Stimulated activated CD8-positive, alpha-beta memory T cell treated with anti-CD3 and anti-CD28 coated beads, Interleukin-2, amount 100 ng/mL, for 1 hour (primary cell): ENCODE measurements at regions not wholly inside any gene's neighbourhood (a gene's known extent, or its start where the extent isn't known, plus 50 kb on each side); places are given as distances from the start of the nearest gene placed in this dataset.

Source experiments
- DNase-seq, 2 donors: peaks; one replicate each; pipeline ENCODE4 v3.0.0-alpha.2; 2020; ENCODE audit warnings: low read depth in 2 of 2

- DNase-seq: no peak
Measured at GRCh38 chr10:4265964-4266363, 481.0 kb upstream of the KLF6 start.

- no peak for DNase-seq
Measured at GRCh38 chr10:4264209-4264865, 479.3 kb upstream of the KLF6 start.

DNA sequence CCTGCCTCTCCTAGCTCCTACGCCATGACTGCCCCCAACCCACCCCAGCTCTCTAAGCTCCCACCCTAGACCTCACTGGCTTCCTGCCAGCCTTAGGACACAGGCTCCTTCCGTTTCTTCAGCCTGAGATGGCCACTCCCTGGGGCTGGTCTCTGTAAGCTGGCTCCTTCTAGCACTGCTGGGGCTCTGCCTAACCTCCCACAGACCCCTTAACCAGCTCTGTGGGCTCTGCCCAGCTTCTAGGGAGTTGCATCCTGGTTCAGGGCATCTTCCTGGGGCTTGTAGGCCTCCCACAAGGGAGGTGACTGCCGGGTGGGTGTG, 478.6 kb upstream of the KLF6 start:
- no peak for DNase-seq

GRCh38 chr10:4262870-4263600, 478.0 kb upstream of the KLF6 start:
- no peak for DNase-seq

- DNase-seq: no peak
Measured at GRCh38 chr10:4262449-4262848, 477.4 kb upstream of the KLF6 start.

DNA sequence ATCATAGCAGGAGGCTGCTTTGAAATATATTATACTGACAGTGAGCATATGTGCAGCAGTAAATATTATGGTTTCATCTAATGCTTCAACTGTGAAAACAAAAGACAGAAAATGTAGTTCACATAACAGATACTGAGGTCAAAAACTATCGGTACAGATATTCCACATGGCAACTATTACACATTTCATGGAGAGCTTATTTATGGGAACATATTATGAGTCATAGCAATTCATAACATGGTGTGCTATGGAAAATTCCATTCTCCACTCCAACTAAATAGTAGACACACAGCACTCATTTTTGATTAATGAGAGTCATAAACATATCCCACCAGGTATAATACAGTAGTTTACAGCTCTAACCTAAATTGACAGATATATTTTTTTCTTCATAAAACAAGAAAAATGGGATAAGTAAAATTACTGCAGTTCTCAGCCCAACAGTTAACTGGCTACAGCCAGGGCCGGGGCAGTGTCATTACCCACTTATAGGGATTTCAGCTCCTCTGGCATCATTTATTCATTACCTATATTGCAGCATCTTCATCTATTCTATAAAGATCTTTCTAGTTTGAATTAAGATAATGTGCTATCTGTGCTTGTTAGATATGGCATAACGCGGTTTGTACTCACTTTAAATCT, 475.6 kb upstream of the KLF6 start:
- no peak for DNase-seq

DNA sequence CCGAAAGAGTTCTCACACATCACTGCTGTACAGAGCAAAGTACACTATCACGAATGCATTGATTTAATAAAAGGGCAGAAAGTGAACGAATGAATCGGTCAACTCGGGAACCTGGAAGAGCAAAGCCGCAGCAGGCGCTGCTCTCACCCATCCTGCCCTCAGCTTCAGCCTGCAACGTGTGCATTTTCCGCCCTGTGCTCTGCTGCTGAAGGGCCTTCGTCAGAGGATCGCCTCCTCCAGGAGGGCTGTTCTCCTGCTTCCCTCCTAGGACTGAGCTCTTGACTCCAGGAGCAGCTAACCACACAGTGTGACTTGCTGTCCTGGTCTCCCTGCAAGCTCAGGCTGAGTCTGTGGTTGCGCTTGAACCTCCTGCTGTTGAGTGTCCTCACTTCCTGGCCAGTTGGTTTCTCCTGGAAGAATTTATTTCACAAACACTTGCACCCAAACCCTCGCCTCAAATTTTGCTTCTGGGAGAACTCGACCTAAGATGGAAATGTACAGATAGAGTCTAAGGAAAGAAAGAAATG, 473.0 kb upstream of the KLF6 start:
- no peak for DNase-seq

DNA sequence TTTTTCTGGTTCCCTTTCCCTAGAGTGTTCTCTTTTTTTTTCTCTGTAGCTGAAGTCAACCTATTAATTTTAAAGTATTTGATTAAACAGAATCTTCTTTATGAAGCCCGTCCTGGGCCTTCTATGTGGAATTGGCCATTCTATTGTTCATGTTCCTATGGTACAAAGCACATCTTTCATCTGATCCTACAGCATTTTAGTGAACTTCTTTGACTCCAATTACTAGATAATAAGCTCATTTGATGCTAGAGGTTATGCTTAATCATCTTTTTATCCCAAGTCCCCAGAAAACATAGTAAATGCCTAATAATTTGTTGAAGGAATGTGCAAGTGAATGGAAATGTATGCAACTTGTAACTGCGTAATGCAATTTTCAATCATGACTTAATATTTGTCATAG, 472.0 kb upstream of the KLF6 start:
- no peak for DNase-seq

- DNase-seq: no peak
Measured at GRCh38 chr10:4255751-4256150, 470.7 kb upstream of the KLF6 start.

DNA sequence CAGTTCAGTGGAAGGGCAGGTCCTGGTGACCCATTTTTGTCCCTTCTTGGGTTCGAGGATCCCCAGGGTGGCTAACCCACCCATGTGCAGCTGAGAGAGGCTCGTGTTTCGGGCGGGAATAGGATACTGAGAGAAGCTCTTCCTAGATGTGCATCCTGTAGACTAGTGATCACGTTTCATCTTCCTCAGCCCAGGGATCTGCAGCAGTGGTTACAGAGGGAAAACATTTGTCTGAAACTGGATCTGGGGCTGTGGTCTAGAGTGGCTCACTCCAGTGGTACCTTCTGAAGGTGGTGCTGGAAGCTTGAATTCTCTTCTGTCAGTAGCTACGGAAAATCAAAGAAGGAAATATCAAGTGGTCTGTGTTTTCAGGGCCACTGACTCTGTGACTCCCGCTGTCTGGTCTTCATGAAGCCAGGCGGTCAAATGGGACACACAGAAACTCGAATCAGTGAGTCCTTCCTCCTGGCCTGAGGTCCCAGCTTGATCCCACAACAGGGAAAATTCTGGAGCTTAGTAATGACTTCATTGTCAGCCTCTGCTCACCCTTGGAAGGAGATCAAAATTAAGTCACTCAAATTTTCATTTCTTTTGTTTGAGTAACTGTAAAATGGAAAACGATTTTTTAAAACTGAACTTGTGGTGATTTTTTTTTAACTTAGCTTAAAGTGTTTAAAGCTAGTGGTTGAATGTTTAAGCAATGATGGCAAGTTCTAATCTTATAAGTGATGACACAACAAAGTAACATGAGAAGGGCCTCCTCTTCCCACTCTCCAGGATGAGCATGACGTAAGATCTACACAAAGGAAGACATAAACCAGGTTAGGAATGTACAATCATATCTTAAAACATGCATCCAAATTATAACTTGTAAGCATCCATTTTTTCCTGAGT, 469.3 kb upstream of the KLF6 start:
- no peak for DNase-seq

DNA sequence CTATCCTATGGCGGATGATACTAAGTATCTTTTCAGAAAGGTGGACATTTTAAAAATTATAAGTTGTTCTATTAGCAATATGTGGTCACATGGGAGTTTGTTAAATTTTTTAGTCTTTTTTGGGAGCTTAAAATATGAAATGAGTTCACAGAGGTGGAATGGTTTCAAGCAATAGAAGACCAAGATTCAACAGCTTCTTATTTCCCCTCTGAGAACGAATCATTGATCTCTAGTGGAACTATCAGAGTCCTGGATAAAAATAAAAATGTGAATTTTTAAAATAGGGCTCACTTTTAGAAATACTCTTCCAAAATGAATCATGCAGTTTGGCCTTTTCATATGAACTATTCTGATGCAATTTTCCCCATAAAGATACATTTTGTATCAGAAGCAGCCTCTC, 467.7 kb upstream of the KLF6 start:
- no peak for DNase-seq

DNA sequence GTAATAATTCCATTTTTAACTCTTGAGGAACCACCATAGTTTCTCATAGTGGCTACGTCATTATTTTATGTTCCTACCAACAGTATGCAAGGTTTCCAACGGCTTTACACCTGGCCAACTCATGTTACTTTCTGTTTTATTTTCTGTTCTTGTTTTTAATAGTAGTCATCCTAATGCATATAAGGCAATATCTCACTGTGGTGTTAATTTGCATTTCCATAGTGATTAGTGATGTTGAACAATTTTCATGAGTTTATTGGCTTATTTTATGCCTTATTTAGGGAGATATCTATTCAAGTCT, 465.5 kb upstream of the KLF6 start:
- no peak for DNase-seq

GRCh38 chr10:4249841-4250586, 465.0 kb upstream of the KLF6 start:
- DNase-seq: no peak

DNA sequence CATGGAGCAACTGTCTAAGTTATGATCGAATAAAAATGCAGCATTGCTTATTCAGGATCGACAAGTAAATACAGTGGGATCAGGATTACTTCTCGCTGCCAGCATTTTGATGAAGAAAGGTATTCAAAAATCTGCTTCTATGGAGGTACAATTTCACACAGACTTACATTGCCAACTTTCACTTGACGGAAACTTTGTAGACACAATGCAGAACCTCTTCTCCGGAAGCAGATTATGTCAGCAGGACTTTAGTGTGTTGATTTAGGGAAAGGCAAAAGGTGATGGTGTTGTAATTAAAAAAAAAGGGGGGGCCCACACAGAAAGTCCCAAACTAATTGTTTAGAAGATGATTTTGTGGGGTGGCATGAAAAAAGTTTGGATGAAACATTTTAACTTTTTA, 462.4 kb upstream of the KLF6 start:
- DNase-seq: no peak

- DNase-seq: no peak
Measured at GRCh38 chr10:4246881-4247358, 461.9 kb upstream of the KLF6 start.

GRCh38 chr10:4243651-4244050, 458.6 kb upstream of the KLF6 start:
- no peak for DNase-seq

GRCh38 chr10:4243169-4243568, 458.2 kb upstream of the KLF6 start:
- no peak for DNase-seq

- no peak for DNase-seq
Measured at GRCh38 chr10:4242561-4243035, 457.6 kb upstream of the KLF6 start.

DNA sequence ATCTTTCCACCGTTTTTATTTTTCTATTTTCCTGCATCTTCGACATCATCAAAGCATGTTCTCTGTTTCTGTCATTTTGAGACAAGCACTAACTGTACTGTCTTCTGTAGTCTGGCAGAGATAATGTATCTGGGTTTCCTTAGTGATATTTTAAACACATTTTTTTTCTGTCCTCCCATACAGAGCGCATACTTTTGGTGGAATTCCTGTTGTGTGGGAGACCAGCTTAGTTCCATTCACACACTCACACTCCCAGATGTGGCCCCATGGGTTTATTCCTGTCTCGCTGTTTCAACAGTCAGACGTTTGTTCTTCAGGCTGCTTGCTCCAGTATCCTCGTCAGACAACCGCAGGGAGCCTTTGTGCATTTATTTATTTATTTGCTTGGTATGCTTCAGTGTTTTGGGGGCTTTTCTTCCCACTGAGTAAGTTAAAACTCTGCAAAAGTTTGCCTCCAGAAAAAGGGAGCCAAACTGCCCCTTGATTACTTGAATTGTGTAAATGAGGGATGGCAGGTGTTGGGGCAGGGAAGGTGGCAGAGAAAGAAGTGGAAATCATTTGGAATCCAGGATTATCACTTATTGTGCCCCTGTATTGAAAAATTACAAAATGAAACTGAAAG, 456.8 kb upstream of the KLF6 start:
- DNase-seq: no peak

GRCh38 chr10:4240608-4241197, 455.7 kb upstream of the KLF6 start:
- no peak for DNase-seq
